Loucy (cell line): ENCODE measurements at regions not wholly inside any gene's neighbourhood (a gene's known extent, or its start where the extent isn't known, plus 50 kb on each side); places are given as distances from the start of the nearest gene placed in this dataset.

Experiments
- H2AFZ ChIP-seq: fragments of 200-600 bp; sonication (generic); 2 replicates; pipeline ENCODE4 v1.6.0; 2016; ENCODE audit warnings: antibody characterized with exemption, mild to moderate bottlenecking, low read length, moderate library complexity
- H3F3A ChIP-seq: fragments of 200-600 bp; 2 replicates; pipeline ENCODE4 v1.6.0; 2016; ENCODE audit warnings: antibody characterized with exemption, low read depth, mild to moderate bottlenecking
- H3K27me3 ChIP-seq: fragments of 200-600 bp; sonication (generic); 2 replicates; pipeline ENCODE4 v1.6.1; 2014; ENCODE audit warnings: low read length, mild to moderate bottlenecking; ENCODE audit not compliant: insufficient read depth, poor library complexity, severe bottlenecking
- H3K36me3 ChIP-seq: fragments of 200-600 bp; sonication (generic); 2 replicates; pipeline ENCODE4 v1.6.1; 2016; ENCODE audit warnings: low read length; ENCODE audit not compliant: insufficient read depth
- H3K4me1 ChIP-seq: fragments of 200-600 bp; sonication (generic); 2 replicates; pipeline ENCODE4 v1.5.1; 2014; ENCODE audit warnings: low read length, mild to moderate bottlenecking; ENCODE audit not compliant: insufficient read depth, poor library complexity, severe bottlenecking
- H3K4me2 ChIP-seq: fragments of 200-600 bp; sonication (generic); 2 replicates; pipeline ENCODE4 v1.6.0; 2014; ENCODE audit warnings: antibody characterized with exemption, low read length, low read depth, mild to moderate bottlenecking; ENCODE audit not compliant: poor library complexity, severe bottlenecking
- H3K4me3 ChIP-seq: fragments of 200-600 bp; sonication (generic); 2 replicates; pipeline ENCODE4 v1.5.1; 2014; ENCODE audit warnings: low read length, mild to moderate bottlenecking, mixed read lengths; ENCODE audit not compliant: poor library complexity, severe bottlenecking
- H3K79me2 ChIP-seq: fragments of 200-600 bp; sonication (generic); 2 replicates; pipeline ENCODE4 v1.6.1; 2014; ENCODE audit warnings: low read length; ENCODE audit not compliant: insufficient read depth
- H3K9ac ChIP-seq: fragments of 200-600 bp; sonication (generic); 2 replicates; pipeline ENCODE4 v1.6.0; 2014; ENCODE audit warnings: mild to moderate bottlenecking, low read depth, low read length, moderate library complexity; ENCODE audit not compliant: poor library complexity, severe bottlenecking
- H3K9me2 ChIP-seq: fragments of 200-600 bp; sonication (generic); replicated peaks from 2 replicates; pipeline ENCODE4 v1.6.1; 2016; ENCODE audit warnings: low read depth, low read length, mixed read lengths
- H3K9me3 ChIP-seq: fragments of 200-600 bp; sonication (generic); 2 replicates; pipeline ENCODE4 v1.6.1; 2014; ENCODE audit warnings: mild to moderate bottlenecking, antibody characterized with exemption, low read length, low read depth; ENCODE audit not compliant: insufficient read depth
- H4K20me1 ChIP-seq: fragments of 200-600 bp; sonication (generic); 2 replicates; pipeline ENCODE4 v1.6.0; 2014; ENCODE audit warnings: antibody characterized with exemption, low read length, mild to moderate bottlenecking; ENCODE audit not compliant: insufficient read depth, poor library complexity, severe bottlenecking
- CTCF ChIP-seq: fragments of 200-600 bp; sonication (generic); conservative IDR thresholded peaks from 2 replicates; pipeline ENCODE4 v1.5.1; 2014; ENCODE audit warnings: mild to moderate bottlenecking, antibody characterized with exemption, low read length
- EZH2phosphoT487 ChIP-seq: fragments of 200-600 bp; IDR thresholded peaks from 2 replicates; pipeline ENCODE4 v1.6.1; 2018; ENCODE audit warnings: antibody characterized with exemption, mild to moderate bottlenecking, moderate library complexity, borderline replicate concordance

GRCh38 chr4:184884883-184885282 is 59.1 kb upstream of the ACSL1 start:
- TF ChIP-seq CTCF (no peak), EZH2phosphoT487 (no peak)
- H3K4me3 ChIP-seq, result no peak overlapping the region
- H3F3A ChIP-seq, result no peaks in the 10 kb centered on the region
- no peaks in the 10 kb centered on the region for H3K4me1 ChIP-seq
- H3K9me2 ChIP-seq, result no peaks in the 10 kb centered on the region
- no peaks in the 10 kb centered on the region for H3K9me3 ChIP-seq
- H3K9ac ChIP-seq, result no peak overlapping the region
- no peaks in the 10 kb centered on the region for H3K79me2 ChIP-seq
- no peaks in the 10 kb centered on the region for H4K20me1 ChIP-seq
- no peak overlapping the region for H3K4me2 ChIP-seq
- H3K36me3 ChIP-seq, result no peaks in the 10 kb centered on the region
- H3K27me3 ChIP-seq, result no peaks in the 10 kb centered on the region
- H2AFZ ChIP-seq, result no peak overlapping the region

GRCh38 chr4:184885602-184886001 is 59.8 kb upstream of the ACSL1 start:
- no peaks in the 10 kb centered on the region for H3K9me3 ChIP-seq
- H3K4me2 ChIP-seq, result no peak overlapping the region

GRCh38 chr4:184887333-184887732 is 61.6 kb upstream of the ACSL1 start:
- TF ChIP-seq CTCF (no peak), EZH2phosphoT487 (no peak)
- Histone ChIP-seq H3K4me2 (no peak overlapping the region), H4K20me1 (no peaks in the 10 kb centered on the region), H3K4me3 (no peak overlapping the region), H3K36me3 (no peaks in the 10 kb centered on the region), H3K79me2 (no peaks in the 10 kb centered on the region), H3K9me2 (no peaks in the 10 kb centered on the region), H3K9ac (no peak overlapping the region), H3K9me3 (no peaks in the 10 kb centered on the region), H2AFZ (no peak overlapping the region), H3K27me3 (no peaks in the 10 kb centered on the region), H3F3A (no peaks in the 10 kb centered on the region), H3K4me1 (no peaks in the 10 kb centered on the region)

More at GRCh38 chr4:184885602-184886001, 59.8 kb upstream of the ACSL1 start:
- no peaks in the 10 kb centered on the region for H3K27me3 ChIP-seq
- H3F3A ChIP-seq, result no peaks in the 10 kb centered on the region
- H4K20me1 ChIP-seq, result no peaks in the 10 kb centered on the region
- no peaks in the 10 kb centered on the region for H3K36me3 ChIP-seq
- no peak overlapping the region for H3K4me3 ChIP-seq
- H3K9me2 ChIP-seq, result no peaks in the 10 kb centered on the region
- TF ChIP-seq EZH2phosphoT487 (no peak), CTCF (no peak)
- no peak overlapping the region for H2AFZ ChIP-seq
- no peaks in the 10 kb centered on the region for H3K79me2 ChIP-seq
- H3K4me1 ChIP-seq, result no peaks in the 10 kb centered on the region
- H3K9ac ChIP-seq, result no peak overlapping the region
